Erythroblast (primary cell): ENCODE measurements at regions not wholly inside any gene's neighbourhood (a gene's known extent, or its start where the extent isn't known, plus 50 kb on each side); places are given as distances from the start of the nearest gene placed in this dataset.
"Not testable (repeated sequence)": the region's sequence is repeated elsewhere in the genome, so short reads cannot be mapped to it uniquely, and the experiment has no call there.

ENCODE experiments used
- DNase-seq, 2 experiments: peaks; one replicate each; lab custom pipeline; 2025; lab: John Stamatoyannopoulos, UW
- GATA1 ChIP-seq: IDR thresholded peaks from 2 replicates; pipeline ENCODE4 v1.6.1; 2011; ENCODE audit warnings: low read depth, mild to moderate bottlenecking, control low read depth, low read length, moderate library complexity
- POLR2A ChIP-seq: IDR thresholded peaks from 2 replicates; pipeline ENCODE4 v1.6.1; 2011; ENCODE audit warnings: mild to moderate bottlenecking, low read length

GRCh38 chr2:168326572-168326971 lies 79.2 kb upstream of the STK39 start:
- TF ChIP-seq GATA1, result no peak
- TF ChIP-seq POLR2A, result no peak
- no peak for DNase-seq

- no peak for DNase-seq
Measured at GRCh38 chr2:168327328-168327727, 79.9 kb upstream of the STK39 start.

GRCh38 chr2:168328421-168328820 lies 81.0 kb upstream of the STK39 start:
- no peak for DNase-seq

More at GRCh38 chr2:168327328-168327727, 79.9 kb upstream of the STK39 start:
- TF ChIP-seq GATA1, result no peak
- no peak for TF ChIP-seq POLR2A

GRCh38 chr2:168330624-168331423 lies 83.4 kb upstream of the STK39 start:
- TF ChIP-seq POLR2A (no peak), GATA1 (no peak)
- DNase-seq, result no peak

More at GRCh38 chr2:168328421-168328820, 81.0 kb upstream of the STK39 start:
- TF ChIP-seq GATA1 (no peak), POLR2A (no peak)

- not testable (repeated sequence) for DNase-seq
Measured at GRCh38 chr2:168335254-168335653, 87.9 kb upstream of the STK39 start.

- no peak for TF ChIP-seq POLR2A
- no peak for TF ChIP-seq GATA1
- peak in 1 of 2 experiments; percentile 3 for DNase-seq
Measured at GRCh38 chr2:168336786-168337388, 89.5 kb upstream of the STK39 start.

GRCh38 chr2:168338292-168338691 lies 90.9 kb upstream of the STK39 start:
- TF ChIP-seq GATA1 (no peak), POLR2A (no peak)
- DNase-seq, result no peak

GRCh38 chr2:168338803-168339437 lies 91.5 kb upstream of the STK39 start:
- no peak for TF ChIP-seq GATA1
- DNase-seq, result no peak

- DNase-seq, result no peak
- TF ChIP-seq POLR2A, result no peak
- TF ChIP-seq GATA1, result no peak
Measured at GRCh38 chr2:168340931-168341330, 93.5 kb upstream of the STK39 start.

- no peak for TF ChIP-seq POLR2A
- no peak for TF ChIP-seq GATA1
- DNase-seq, result peak in 1 of 2 experiments; percentile 29
Measured at GRCh38 chr2:168343586-168343985, 96.2 kb upstream of the STK39 start.

GRCh38 chr2:168344706-168345105 lies 97.3 kb upstream of the STK39 start:
- no peak for TF ChIP-seq GATA1
- no peak for TF ChIP-seq POLR2A
- DNase-seq, result no peak

- DNase-seq, result no peak
- no peak for TF ChIP-seq POLR2A
- no peak for TF ChIP-seq GATA1
Measured at GRCh38 chr2:168345601-168346000, 98.2 kb upstream of the STK39 start.

- peak; percentile 67 to 83 for DNase-seq
- no peak for TF ChIP-seq GATA1
- TF ChIP-seq POLR2A, result no peak
Measured at GRCh38 chr2:168346725-168347477, 99.5 kb upstream of the STK39 start.

GRCh38 chr2:168348076-168348475 lies 100.7 kb upstream of the STK39 start:
- TF ChIP-seq GATA1, result no peak
- TF ChIP-seq POLR2A, result no peak
- DNase-seq, result peak; percentile 22 to 34
